ENCODE measurements at regions not wholly inside any gene's neighbourhood (a gene's known extent, or its start where the extent isn't known, plus 50 kb on each side); places are given as distances from the start of the nearest gene placed in this dataset.

DNA sequence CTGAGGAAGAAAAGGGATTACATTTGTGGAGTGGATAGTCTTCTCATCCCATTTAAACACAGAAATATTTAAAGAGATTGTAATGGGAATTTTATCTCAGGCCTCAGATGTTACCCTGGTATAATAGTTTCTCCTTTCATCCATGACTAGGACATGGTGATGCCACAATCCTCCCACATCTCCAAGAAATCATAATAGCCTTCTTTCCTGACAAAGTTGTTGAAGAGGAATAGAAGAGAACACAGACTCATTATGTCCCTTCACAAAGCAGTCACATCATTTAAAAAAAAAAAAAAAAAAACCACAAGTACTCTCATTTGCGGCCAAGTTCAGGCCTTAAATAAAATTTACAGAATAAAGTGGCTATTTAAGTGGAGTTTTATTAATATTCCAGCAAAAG lies 359.6 kb downstream of the DEPDC1B start:
- TF ChIP-seq, protein P1, sequence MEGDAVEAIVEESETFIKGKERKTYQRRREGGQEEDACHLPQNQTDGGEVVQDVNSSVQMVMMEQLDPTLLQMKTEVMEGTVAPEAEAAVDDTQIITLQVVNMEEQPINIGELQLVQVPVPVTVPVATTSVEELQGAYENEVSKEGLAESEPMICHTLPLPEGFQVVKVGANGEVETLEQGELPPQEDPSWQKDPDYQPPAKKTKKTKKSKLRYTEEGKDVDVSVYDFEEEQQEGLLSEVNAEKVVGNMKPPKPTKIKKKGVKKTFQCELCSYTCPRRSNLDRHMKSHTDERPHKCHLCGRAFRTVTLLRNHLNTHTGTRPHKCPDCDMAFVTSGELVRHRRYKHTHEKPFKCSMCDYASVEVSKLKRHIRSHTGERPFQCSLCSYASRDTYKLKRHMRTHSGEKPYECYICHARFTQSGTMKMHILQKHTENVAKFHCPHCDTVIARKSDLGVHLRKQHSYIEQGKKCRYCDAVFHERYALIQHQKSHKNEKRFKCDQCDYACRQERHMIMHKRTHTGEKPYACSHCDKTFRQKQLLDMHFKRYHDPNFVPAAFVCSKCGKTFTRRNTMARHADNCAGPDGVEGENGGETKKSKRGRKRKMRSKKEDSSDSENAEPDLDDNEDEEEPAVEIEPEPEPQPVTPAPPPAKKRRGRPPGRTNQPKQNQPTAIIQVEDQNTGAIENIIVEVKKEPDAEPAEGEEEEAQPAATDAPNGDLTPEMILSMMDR (conservative IDR thresholded peaks at IDR 0.05), result no peak
- no peak for TF ChIP-seq ZFX (IDR thresholded peaks at IDR 0.05)

Data from C4-2B (cell line).